GM18870 (cell line): ENCODE measurements at regions not wholly inside any gene's neighbourhood (a gene's known extent, or its start where the extent isn't known, plus 50 kb on each side); places are given as distances from the start of the nearest gene placed in this dataset.
"Not testable (repeated sequence)": the region's sequence is repeated elsewhere in the genome, so short reads cannot be mapped to it uniquely, and the experiment has no call there.

Experiments used
- ATAC-seq: cut with Tn5 transposase; IDR thresholded peaks from one replicate; pipeline ENCODE4 v1.9.1; 2021; ENCODE audit warnings: moderate library complexity; ENCODE audit not compliant: unreplicated experiment

GRCh38 chr7:84941936-84942335, 244.9 kb downstream of the SEMA3D start:
- no peak for ATAC-seq

- ATAC-seq = no peak
Measured at GRCh38 chr7:84941291-84941690, 245.6 kb downstream of the SEMA3D start.

GRCh38 chr7:84939888-84940287, 247.0 kb downstream of the SEMA3D start:
- ATAC-seq = no peak

- ATAC-seq = no peak
Measured at GRCh38 chr7:84939442-84939841, 247.4 kb downstream of the SEMA3D start.

GRCh38 chr7:84924353-84924752, 262.5 kb downstream of the SEMA3D start:
- no peak for ATAC-seq

GRCh38 chr7:84923348-84923747, 263.5 kb downstream of the SEMA3D start:
- no peak for ATAC-seq

- no peak for ATAC-seq
Measured at GRCh38 chr7:84921154-84921553, 265.7 kb downstream of the SEMA3D start.

- not testable (repeated sequence) for ATAC-seq
Measured at GRCh38 chr7:84916973-84917372, 269.9 kb downstream of the SEMA3D start.

- ATAC-seq = no peak
Measured at GRCh38 chr7:84916161-84916560, 270.7 kb downstream of the SEMA3D start.

- no peak for ATAC-seq
Measured at GRCh38 chr7:84914598-84914997, 272.3 kb downstream of the SEMA3D start.

- no peak for ATAC-seq
Measured at GRCh38 chr7:84913731-84914130, 273.1 kb downstream of the SEMA3D start.

GRCh38 chr7:84912993-84913635, 273.7 kb downstream of the SEMA3D start:
- no peak for ATAC-seq

- ATAC-seq = no peak
Measured at GRCh38 chr7:84912537-84912936, 274.3 kb downstream of the SEMA3D start.

GRCh38 chr7:84912018-84912417, 274.8 kb downstream of the SEMA3D start:
- no peak for ATAC-seq

GRCh38 chr7:84911077-84911476, 275.8 kb downstream of the SEMA3D start:
- no peak for ATAC-seq

- not testable (repeated sequence) for ATAC-seq
Measured at GRCh38 chr7:84910322-84910721, 276.5 kb downstream of the SEMA3D start.

GRCh38 chr7:84908196-84908793, 278.6 kb downstream of the SEMA3D start:
- ATAC-seq = no peak

GRCh38 chr7:84906889-84907288, 280.0 kb downstream of the SEMA3D start:
- ATAC-seq = no peak

GRCh38 chr7:84904561-84904960, 282.3 kb downstream of the SEMA3D start:
- no peak for ATAC-seq

GRCh38 chr7:84901366-84901765, 285.5 kb downstream of the SEMA3D start:
- no peak for ATAC-seq

GRCh38 chr7:84900215-84900614, 286.6 kb downstream of the SEMA3D start:
- ATAC-seq = no peak

GRCh38 chr7:84895563-84895962, 291.3 kb downstream of the SEMA3D start:
- no peak for ATAC-seq

- not testable (repeated sequence) for ATAC-seq
Measured at GRCh38 chr7:84883570-84883969, 303.3 kb downstream of the SEMA3D start.
